ENCODE measurements at regions not wholly inside any gene's neighbourhood (a gene's known extent, or its start where the extent isn't known, plus 50 kb on each side); places are given as distances from the start of the nearest gene placed in this dataset.

GRCh38 chr10:107502229-107502985 is 337.9 kb upstream of the SORCS1 start:
- no peak for DNase-seq
- peaks cover 12% of the 10 kb centered on the region for H3K9me3 Mint-ChIP-seq
- H3K4me1 Mint-ChIP-seq, result no peaks in the 10 kb centered on the region
- H3K27me3 Mint-ChIP-seq, result no peaks in the 10 kb centered on the region
- no peak overlapping the region for H3K27ac Mint-ChIP-seq
- ChIA-PET CTCF (no interaction called here), POLR2A (no interaction called here)
- no peaks in the 10 kb centered on the region for H3K36me3 Mint-ChIP-seq (ENCODE audit: low read depth)
- H3K4me3 Mint-ChIP-seq, result no peak overlapping the region
- no peak for ATAC-seq (ENCODE audit: low read depth)
- intact Hi-C loops (cut with micrococcal nuclease), result no loop called here
- TF ChIP-seq CTCF (IDR thresholded peaks at IDR 0.05), result no peak

GRCh38 chr10:107498983-107499382 is 334.5 kb upstream of the SORCS1 start:
- DNase-seq (no peak), ATAC-seq (ENCODE audit: low read depth) (no peak)
- ChIA-PET POLR2A (no interaction called here), CTCF (no interaction called here)
- H3K9me3 Mint-ChIP-seq, result peaks cover 10% of the 10 kb centered on the region
- H3K27ac Mint-ChIP-seq, result no peak overlapping the region
- H3K36me3 Mint-ChIP-seq (ENCODE audit: low read depth), result no peaks in the 10 kb centered on the region
- H3K4me1 Mint-ChIP-seq, result no peaks in the 10 kb centered on the region
- H3K4me3 Mint-ChIP-seq, result no peak overlapping the region
- TF ChIP-seq CTCF (IDR thresholded peaks at IDR 0.05), result no peak
- intact Hi-C loops (cut with micrococcal nuclease), result no loop called here
- H3K27me3 Mint-ChIP-seq, result no peaks in the 10 kb centered on the region

GRCh38 chr10:107497024-107497423 is 332.5 kb upstream of the SORCS1 start:
- Mint-ChIP-seq H3K4me3 (no peak overlapping the region), H3K27me3 (no peaks in the 10 kb centered on the region), H3K9me3 (peaks cover 8% of the 10 kb centered on the region)

GRCh38 chr10:107496594-107496993 is 332.1 kb upstream of the SORCS1 start:
- TF ChIP-seq CTCF (IDR thresholded peaks at IDR 0.05), result no peak
- ATAC-seq (ENCODE audit: low read depth), result no peak
- Mint-ChIP-seq H3K36me3 (ENCODE audit: low read depth) (no peaks in the 10 kb centered on the region), H3K27me3 (no peaks in the 10 kb centered on the region), H3K27ac (no peak overlapping the region), H3K4me3 (no peak overlapping the region), H3K4me1 (no peaks in the 10 kb centered on the region), H3K9me3 (peaks cover 7% of the 10 kb centered on the region)
- POLR2A ChIA-PET, result no interaction called here
- CTCF ChIA-PET, result no interaction called here
- intact Hi-C loops (cut with micrococcal nuclease), result no loop called here
- DNase-seq, result no peak

More at GRCh38 chr10:107497024-107497423, 332.5 kb upstream of the SORCS1 start:
- no peak for TF ChIP-seq CTCF (IDR thresholded peaks at IDR 0.05)
- H3K27ac Mint-ChIP-seq, result no peak overlapping the region
- ATAC-seq (ENCODE audit: low read depth) (no peak), DNase-seq (no peak)
- ChIA-PET POLR2A (no interaction called here), CTCF (no interaction called here)
- H3K36me3 Mint-ChIP-seq (ENCODE audit: low read depth), result no peaks in the 10 kb centered on the region
- intact Hi-C loops (cut with micrococcal nuclease), result no loop called here
- no peaks in the 10 kb centered on the region for H3K4me1 Mint-ChIP-seq

GRCh38 chr10:107492389-107492788 is 327.9 kb upstream of the SORCS1 start:
- no peaks in the 10 kb centered on the region for H3K36me3 Mint-ChIP-seq (ENCODE audit: low read depth)
- H3K4me1 Mint-ChIP-seq, result no peaks in the 10 kb centered on the region
- H3K4me3 Mint-ChIP-seq, result no peak overlapping the region
- ATAC-seq (ENCODE audit: low read depth), result no peak
- no peak overlapping the region for H3K27ac Mint-ChIP-seq
- ChIA-PET POLR2A (no interaction called here), CTCF (no interaction called here)
- DNase-seq, result no peak
- TF ChIP-seq CTCF (IDR thresholded peaks at IDR 0.05), result no peak
- no peaks in the 10 kb centered on the region for H3K27me3 Mint-ChIP-seq
- H3K9me3 Mint-ChIP-seq, result peaks cover 5% of the 10 kb centered on the region
- intact Hi-C loops (cut with micrococcal nuclease), result no loop called here
